Type B pancreatic cell (in vitro differentiated cells): ENCODE measurements at regions not wholly inside any gene's neighbourhood (a gene's known extent, or its start where the extent isn't known, plus 50 kb on each side); places are given as distances from the start of the nearest gene placed in this dataset.
"Not testable (repeated sequence)": the region's sequence is repeated elsewhere in the genome, so short reads cannot be mapped to it uniquely, and the experiment has no call there.

Experiments
- DNase-seq: peaks from one replicate; pipeline ENCODE4 v3.0.0; 2021; ENCODE audit warnings: mixed read lengths; ENCODE audit not compliant: unreplicated experiment; ENCODE audit errors: extremely low spot score
- H3K27ac Mint-ChIP-seq: 2 replicates; pipeline ENCODE4 v1.8.0; 2021; ENCODE audit warnings: mild to moderate bottlenecking, mixed read lengths
- H3K27me3 Mint-ChIP-seq: 2 replicates; pipeline ENCODE4 v1.8.0; 2021; ENCODE audit warnings: mixed read lengths
- H3K36me3 Mint-ChIP-seq: 2 replicates; pipeline ENCODE4 v1.8.0; 2021; ENCODE audit warnings: mixed read lengths
- H3K4me1 Mint-ChIP-seq: one replicate; pipeline ENCODE4 v1.8.0; 2021; ENCODE audit warnings: mixed read lengths; ENCODE audit not compliant: unreplicated experiment
- H3K4me3 Mint-ChIP-seq: 2 replicates; pipeline ENCODE4 v1.8.0; 2021; ENCODE audit warnings: mild to moderate bottlenecking, mixed read lengths
- H3K9me3 Mint-ChIP-seq: 2 replicates; pipeline ENCODE4 v1.8.0; 2021; ENCODE audit warnings: mixed read lengths
- CTCF ChIP-seq: fragments of 200-600 bp; sonication (generic); conservative IDR thresholded peaks from 2 replicates; pipeline ENCODE4 v1.5.0; 2021; ENCODE audit warnings: antibody characterized with exemption, mild to moderate bottlenecking

GRCh38 chr12:34257093-34257492, 234.8 kb downstream of the ALG10 start:
- H3K36me3 Mint-ChIP-seq, result peaks cover 4% of the 10 kb centered on the region
- DNase-seq, result no peak
- H3K4me3 Mint-ChIP-seq, result no peak overlapping the region
- H3K9me3 Mint-ChIP-seq, result no peaks in the 10 kb centered on the region
- H3K4me1 Mint-ChIP-seq, result no peaks in the 10 kb centered on the region
- no peak for TF ChIP-seq CTCF
- no peaks in the 10 kb centered on the region for H3K27me3 Mint-ChIP-seq
- no peak overlapping the region for H3K27ac Mint-ChIP-seq

GRCh38 chr12:34262140-34262539, 239.8 kb downstream of the ALG10 start:
- H3K4me3 Mint-ChIP-seq, H3K4me1 Mint-ChIP-seq, DNase-seq, H3K27me3 Mint-ChIP-seq, H3K9me3 Mint-ChIP-seq, H3K27ac Mint-ChIP-seq: not testable (repeated sequence)
- H3K36me3 Mint-ChIP-seq, result peaks cover 17% of the 10 kb centered on the region

- no peaks in the 10 kb centered on the region for H3K9me3 Mint-ChIP-seq
- no peak for TF ChIP-seq CTCF
- DNase-seq, result no peak
- H3K36me3 Mint-ChIP-seq, result peaks cover 21% of the 10 kb centered on the region
- H3K4me1 Mint-ChIP-seq, result no peaks in the 10 kb centered on the region
- H3K4me3 Mint-ChIP-seq, result no peak overlapping the region
- no peak overlapping the region for H3K27ac Mint-ChIP-seq
- no peaks in the 10 kb centered on the region for H3K27me3 Mint-ChIP-seq
These were observed 241.8 kb downstream of the ALG10 start for GRCh38 chr12:34264110-34264509.

- H3K9me3 Mint-ChIP-seq, result peaks cover 12% of the 10 kb centered on the region
These were observed 251.4 kb downstream of the ALG10 start for GRCh38 chr12:34273703-34274102.

GRCh38 chr12:34275129-34275528, 252.8 kb downstream of the ALG10 start:
- H3K9me3 Mint-ChIP-seq, result peaks cover 14% of the 10 kb centered on the region
- H3K27ac Mint-ChIP-seq, result no peak overlapping the region
- no peak for DNase-seq
- no peak for TF ChIP-seq CTCF
- no peak overlapping the region for H3K4me3 Mint-ChIP-seq
- no peaks in the 10 kb centered on the region for H3K4me1 Mint-ChIP-seq
- H3K36me3 Mint-ChIP-seq, result peaks cover 7% of the 10 kb centered on the region
- H3K27me3 Mint-ChIP-seq, result no peaks in the 10 kb centered on the region

More at GRCh38 chr12:34273703-34274102, 251.4 kb downstream of the ALG10 start:
- H3K27me3 Mint-ChIP-seq, H3K36me3 Mint-ChIP-seq, H3K4me3 Mint-ChIP-seq, DNase-seq, H3K4me1 Mint-ChIP-seq, H3K27ac Mint-ChIP-seq: not testable (repeated sequence)

- Mint-ChIP-seq H3K27me3 (no peaks in the 10 kb centered on the region), H3K27ac (no peak overlapping the region), H3K4me1 (no peaks in the 10 kb centered on the region), H3K36me3 (no peaks in the 10 kb centered on the region), H3K4me3 (no peak overlapping the region), H3K9me3 (peaks cover 11% of the 10 kb centered on the region)
- no peak for TF ChIP-seq CTCF
- no peak for DNase-seq
These were observed 264.2 kb downstream of the ALG10 start for GRCh38 chr12:34286483-34286882.

DNA sequence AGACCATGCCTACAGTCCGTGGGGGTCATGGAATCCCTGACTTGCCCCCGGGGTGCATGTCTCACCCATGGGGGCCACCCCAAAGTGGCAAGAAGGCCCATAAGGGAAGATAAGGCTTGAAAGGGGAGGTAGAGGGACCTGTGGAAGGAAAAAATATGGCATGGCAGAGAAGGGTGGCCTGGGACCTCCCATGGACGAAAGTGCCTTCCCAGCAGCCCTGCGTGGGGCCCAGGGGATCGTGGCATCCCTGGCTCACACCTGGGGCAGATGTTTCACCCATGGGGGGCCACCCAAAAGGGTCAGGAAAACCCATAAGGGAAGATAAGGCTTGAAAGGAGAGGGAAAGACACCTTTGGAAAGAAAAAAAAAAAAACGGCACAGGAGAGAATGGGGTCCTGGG, 264.6 kb downstream of the ALG10 start:
- Mint-ChIP-seq H3K27me3 (no peaks in the 10 kb centered on the region), H3K4me1 (no peaks in the 10 kb centered on the region), H3K27ac (no peak overlapping the region), H3K4me3 (no peak overlapping the region), H3K36me3 (no peaks in the 10 kb centered on the region), H3K9me3 (peaks cover 11% of the 10 kb centered on the region)
- DNase-seq, result no peak
- TF ChIP-seq CTCF, result no peak
